GM12865 (cell line): ENCODE measurements at regions not wholly inside any gene's neighbourhood (a gene's known extent, or its start where the extent isn't known, plus 50 kb on each side); places are given as distances from the start of the nearest gene placed in this dataset.

ENCODE experiments used
- DNase-seq: peaks from one replicate; pipeline ENCODE4 v3.0.0; 2010; ENCODE audit warnings: low read depth
- H3K4me3 ChIP-seq: 2 replicates; pipeline ENCODE4 v1.5.1; 2011; ENCODE audit warnings: mild to moderate bottlenecking, low read depth, low read length, control low read depth
- CTCF ChIP-seq: IDR thresholded peaks from 2 replicates; pipeline ENCODE4 v1.5.1; 2011; ENCODE audit warnings: low read length, control low read depth, low read depth, inconsistent platforms; ENCODE audit not compliant: insufficient read depth; ENCODE audit errors: missing control alignments

- TF ChIP-seq CTCF, result no peak
- H3K4me3 ChIP-seq, result no peak overlapping the region
- no peak for DNase-seq
These were observed 2129.4 kb upstream of the PIK3C3 start for GRCh38 chr18:39825485-39826150.

GRCh38 chr18:39806525-39806924 lies 2148.5 kb upstream of the PIK3C3 start:
- no peak for DNase-seq
- H3K4me3 ChIP-seq, result no peak overlapping the region
- TF ChIP-seq CTCF, result no peak

GRCh38 chr18:39805218-39805617 lies 2149.8 kb upstream of the PIK3C3 start:
- no peak for DNase-seq
- H3K4me3 ChIP-seq, result no peak overlapping the region
- no peak for TF ChIP-seq CTCF

- no peak for TF ChIP-seq CTCF
These were observed 2152.3 kb upstream of the PIK3C3 start for GRCh38 chr18:39802648-39803229.

GRCh38 chr18:39801848-39802247 lies 2153.2 kb upstream of the PIK3C3 start:
- no peak overlapping the region for H3K4me3 ChIP-seq
- no peak for TF ChIP-seq CTCF
- no peak for DNase-seq

More at GRCh38 chr18:39802648-39803229, 2152.3 kb upstream of the PIK3C3 start:
- no peak overlapping the region for H3K4me3 ChIP-seq
- no peak for DNase-seq

- TF ChIP-seq CTCF, result no peak
- DNase-seq, result no peak
- no peak overlapping the region for H3K4me3 ChIP-seq
These were observed 2154.0 kb upstream of the PIK3C3 start for GRCh38 chr18:39801010-39801409.

GRCh38 chr18:39799006-39799405 lies 2156.0 kb upstream of the PIK3C3 start:
- no peak for TF ChIP-seq CTCF
- no peak overlapping the region for H3K4me3 ChIP-seq
- no peak for DNase-seq
